Upper lobe of left lung (tissue), 4 donors: ENCODE measurements at regions not wholly inside any gene's neighbourhood (a gene's known extent, or its start where the extent isn't known, plus 50 kb on each side); places are given as distances from the start of the nearest gene placed in this dataset.

Source experiments
- CTCF ChIP-seq, 6 experiments: fragments of 450-650 bp in 4 of 6; fragments of 200-600 bp in 2 of 6; sonication (generic) in 2 of 6; IDR thresholded peaks; one replicate each; pipeline ENCODE4 v1.5.1; 2016 to 2019; ENCODE audit warnings: antibody characterized with exemption in 6 of 6
- POLR2A ChIP-seq, 4 donors: fragments of 450-650 bp; IDR thresholded peaks; one replicate each; pipeline ENCODE4 v1.5.1; 2016 to 2017; ENCODE audit warnings: antibody characterized with exemption in 4 of 4, mild to moderate bottlenecking in 2 of 4

GRCh38 chr2:189265696-189266320, 86.2 kb upstream of the COL5A2 start:
- no peak for TF ChIP-seq POLR2A (IDR thresholded peaks at IDR 0.05)
- no peak for TF ChIP-seq CTCF (IDR thresholded peaks at IDR 0.05)
